ENCODE measurements at regions not wholly inside any gene's neighbourhood (a gene's known extent, or its start where the extent isn't known, plus 50 kb on each side); places are given as distances from the start of the nearest gene placed in this dataset.

GRCh38 chr13:84686458-84686857 lies 804.2 kb upstream of the SLITRK1 start:
- no peak for DNase-seq

- DNase-seq, result no peak
Measured at GRCh38 chr13:84684804-84685203, 802.5 kb upstream of the SLITRK1 start.

GRCh38 chr13:84684048-84684662 lies 801.9 kb upstream of the SLITRK1 start:
- DNase-seq, result no peak

GRCh38 chr13:84683448-84683847 lies 801.2 kb upstream of the SLITRK1 start:
- DNase-seq, result no peak

- DNase-seq, result no peak
Measured at GRCh38 chr13:84677836-84678235, 795.6 kb upstream of the SLITRK1 start.

GRCh38 chr13:84672616-84673015 lies 790.3 kb upstream of the SLITRK1 start:
- no peak for DNase-seq

- DNase-seq, result no peak
Measured at GRCh38 chr13:84670245-84670644, 788.0 kb upstream of the SLITRK1 start.

- no peak for DNase-seq
Measured at GRCh38 chr13:84668637-84669036, 786.4 kb upstream of the SLITRK1 start.

- DNase-seq, result no peak
Measured at GRCh38 chr13:84662491-84662890, 780.2 kb upstream of the SLITRK1 start.

- DNase-seq, result no peak
Measured at GRCh38 chr13:84661718-84662117, 779.4 kb upstream of the SLITRK1 start.

GRCh38 chr13:84659359-84659661 lies 777.0 kb upstream of the SLITRK1 start:
- no peak for DNase-seq

- DNase-seq, result no peak
Measured at GRCh38 chr13:84658491-84659358, 776.5 kb upstream of the SLITRK1 start.

GRCh38 chr13:84655677-84656076 lies 773.4 kb upstream of the SLITRK1 start:
- no peak for DNase-seq

GRCh38 chr13:84654654-84655275 lies 772.5 kb upstream of the SLITRK1 start:
- DNase-seq, result no peak

GRCh38 chr13:84653915-84654534 lies 771.8 kb upstream of the SLITRK1 start:
- no peak for DNase-seq

GRCh38 chr13:84651705-84652104 lies 769.4 kb upstream of the SLITRK1 start:
- no peak for DNase-seq

GRCh38 chr13:84651288-84651687 lies 769.0 kb upstream of the SLITRK1 start:
- no peak for DNase-seq

GRCh38 chr13:84649853-84650252 lies 767.6 kb upstream of the SLITRK1 start:
- no peak for DNase-seq

GRCh38 chr13:84648069-84648640 lies 765.9 kb upstream of the SLITRK1 start:
- DNase-seq, result no peak

GRCh38 chr13:84646957-84647356 lies 764.7 kb upstream of the SLITRK1 start:
- DNase-seq, result no peak

GRCh38 chr13:84645196-84646012 lies 763.1 kb upstream of the SLITRK1 start:
- DNase-seq, result no peak

GRCh38 chr13:84641491-84641890 lies 759.2 kb upstream of the SLITRK1 start:
- no peak for DNase-seq
